ENCODE measurements at regions not wholly inside any gene's neighbourhood (a gene's known extent, or its start where the extent isn't known, plus 50 kb on each side); places are given as distances from the start of the nearest gene placed in this dataset.
"Not testable (repeated sequence)": the region's sequence is repeated elsewhere in the genome, so short reads cannot be mapped to it uniquely, and the experiment has no call there.

- Histone ChIP-seq H3K9me3 (no peaks in the 10 kb centered on the region), H3K27me3 (no peaks in the 10 kb centered on the region)
- WGBS, 2 donors = 96 to 98% methylated on average over 1 of the region's 1 CpG
These were observed 1260.4 kb upstream of the RAG2 start for GRCh38 chr11:37858398-37858797.

GRCh38 chr11:37857726-37858125 is 1259.7 kb upstream of the RAG2 start:
- DNase-seq = no peak
- Histone ChIP-seq H3K27me3 (no peaks in the 10 kb centered on the region), H3K27ac (no peak overlapping the region), H3K4me1 (no peaks in the 10 kb centered on the region), H3K4me3 (replicated peaks in 1 of 3) (no peak overlapping the region), H3K9me3 (no peaks in the 10 kb centered on the region), H3K36me3 (no peaks in the 10 kb centered on the region)
- TF ChIP-seq POLR2A (IDR thresholded peaks at IDR 0.05) (no peak), CTCF (IDR thresholded peaks at IDR 0.05) (no peak)
- WGBS, 2 donors = 80 to 84% methylated on average over 4 of the region's 4 CpGs
- intact Hi-C loops (cut with DNase I) = no loop called here

More at GRCh38 chr11:37858398-37858797, 1260.4 kb upstream of the RAG2 start:
- Histone ChIP-seq H3K4me1 (no peaks in the 10 kb centered on the region), H3K36me3 (no peaks in the 10 kb centered on the region), H3K27ac (no peak overlapping the region), H3K4me3 (replicated peaks in 1 of 3) (no peak overlapping the region)
- intact Hi-C loops (cut with DNase I) = no loop called here
- TF ChIP-seq CTCF (IDR thresholded peaks at IDR 0.05) = no peak
- no peak for TF ChIP-seq POLR2A (IDR thresholded peaks at IDR 0.05)
- no peak for DNase-seq

GRCh38 chr11:37849706-37850105 is 1251.7 kb upstream of the RAG2 start:
- DNase-seq = no peak
- H3K9me3 ChIP-seq = no peaks in the 10 kb centered on the region
- WGBS, 2 donors = 69 to 72% methylated on average over 1 of the region's 1 CpG
- intact Hi-C loops (cut with DNase I) = no loop called here
- no peaks in the 10 kb centered on the region for H3K36me3 ChIP-seq
- no peak for TF ChIP-seq CTCF (IDR thresholded peaks at IDR 0.05)
- no peak for TF ChIP-seq POLR2A (IDR thresholded peaks at IDR 0.05)
- no peaks in the 10 kb centered on the region for H3K27me3 ChIP-seq
- no peaks in the 10 kb centered on the region for H3K4me1 ChIP-seq
- no peak overlapping the region for H3K4me3 ChIP-seq (replicated peaks in 1 of 3)
- H3K27ac ChIP-seq = no peak overlapping the region

GRCh38 chr11:37843603-37844002 is 1245.6 kb upstream of the RAG2 start:
- WGBS, 2 donors = 81 to 84% methylated on average over 2 of the region's 2 CpGs
- no peak for TF ChIP-seq CTCF (IDR thresholded peaks at IDR 0.05)
- no peak for TF ChIP-seq POLR2A (IDR thresholded peaks at IDR 0.05)
- no peak for DNase-seq
- Histone ChIP-seq H3K27ac (no peak overlapping the region), H3K9me3 (no peaks in the 10 kb centered on the region), H3K27me3 (no peaks in the 10 kb centered on the region), H3K4me1 (no peaks in the 10 kb centered on the region), H3K4me3 (replicated peaks in 1 of 3) (no peak overlapping the region), H3K36me3 (no peaks in the 10 kb centered on the region)
- intact Hi-C loops (cut with DNase I) = no loop called here

- intact Hi-C loops (cut with DNase I) = no loop called here
- H3K4me1 ChIP-seq = no peaks in the 10 kb centered on the region
- H3K9me3 ChIP-seq = no peaks in the 10 kb centered on the region
- H3K4me3 ChIP-seq (replicated peaks in 1 of 3) = no peak overlapping the region
- no peaks in the 10 kb centered on the region for H3K36me3 ChIP-seq
- H3K27me3 ChIP-seq = no peaks in the 10 kb centered on the region
- WGBS, 2 donors = 80 to 85% methylated on average over 2 of the region's 2 CpGs
- no peak overlapping the region for H3K27ac ChIP-seq
- TF ChIP-seq POLR2A (IDR thresholded peaks at IDR 0.05) = no peak
- TF ChIP-seq CTCF (IDR thresholded peaks at IDR 0.05) = no peak
- DNase-seq = no peak
These were observed 1243.0 kb upstream of the RAG2 start for GRCh38 chr11:37841016-37841415.

- H3K4me3 ChIP-seq (replicated peaks in 1 of 3); H3K27ac ChIP-seq; H3K9me3 ChIP-seq; intact Hi-C loops (cut with DNase I); H3K4me1 ChIP-seq; H3K36me3 ChIP-seq; H3K27me3 ChIP-seq; DNase-seq: not testable (repeated sequence)
- 93 to 96% methylated on average over 2 of the region's 2 CpGs for WGBS, 2 donors
These were observed 1242.3 kb upstream of the RAG2 start for GRCh38 chr11:37840345-37840744.
